HepG2 (cell line): ENCODE measurements at regions not wholly inside any gene's neighbourhood (a gene's known extent, or its start where the extent isn't known, plus 50 kb on each side); places are given as distances from the start of the nearest gene placed in this dataset.

Experiments used
- CENPBD1 ChIP-seq: sonication (generic); formaldehyde crosslinking; IDR thresholded peaks from 2 replicates; pipeline ENCODE4 v1.8.0; 2022; ENCODE audit warnings: missing genetic modification reagents, low read depth, mild to moderate bottlenecking, borderline replicate concordance
- EZH2 ChIP-seq: conservative IDR thresholded peaks from 2 replicates; pipeline ENCODE4 v1.6.1; 2012; ENCODE audit warnings: mild to moderate bottlenecking, low read depth, low read length, moderate library complexity
- HNRNPUL1 ChIP-seq: fragments of 200-400 bp; formaldehyde crosslinking; IDR thresholded peaks from 2 replicates; pipeline ENCODE4 v1.6.1; 2017; ENCODE audit warnings: low read depth, mild to moderate bottlenecking, low read length, moderate library complexity
- KIAA2018 ChIP-seq: sonication (generic); formaldehyde crosslinking; IDR thresholded peaks from 2 replicates; pipeline ENCODE4 v1.5.0; 2020; ENCODE audit warnings: mild to moderate bottlenecking, missing genetic modification reagents, borderline replicate concordance
- MAX ChIP-seq: IDR thresholded peaks from 2 replicates; pipeline ENCODE4 v1.6.1; 2012; ENCODE audit warnings: inconsistent platforms
- PAXIP1 ChIP-seq: sonication (generic); formaldehyde crosslinking; conservative IDR thresholded peaks from 2 replicates; pipeline ENCODE4 v1.4.0; 2020; ENCODE audit warnings: mild to moderate bottlenecking, missing genetic modification reagents, moderate library complexity
- PHB2 ChIP-seq: fragments of 450-650 bp; IDR thresholded peaks from 2 replicates; pipeline ENCODE4 v1.6.1; 2018; ENCODE audit not compliant: partially characterized antibody
- THAP9 ChIP-seq: sonication (generic); formaldehyde crosslinking; IDR thresholded peaks from 2 replicates; pipeline ENCODE4; 2020; ENCODE audit warnings: missing genetic modification reagents, mild to moderate bottlenecking, borderline replicate concordance
- ZNF451 ChIP-seq: sonication (generic); formaldehyde crosslinking; IDR thresholded peaks from 2 replicates; pipeline ENCODE4 v1.5.0; 2020; ENCODE audit warnings: mild to moderate bottlenecking, missing genetic modification reagents
- ZNF768 ChIP-seq: sonication (generic); formaldehyde crosslinking; IDR thresholded peaks from 2 replicates; pipeline ENCODE4 v1.4.0; 2020; ENCODE audit warnings: missing genetic modification reagents

- no peak for TF ChIP-seq PAXIP1 (CRISPR knock-in tag)
- no peak for TF ChIP-seq KIAA2018
- peak; percentile 65; the same call in 1 of the 2 replicates for TF ChIP-seq ZNF451 (CRISPR knock-in tag)
- TF ChIP-seq CENPBD1 (CRISPR knock-in tag) = no peak
- no peak for TF ChIP-seq PHB2
- TF ChIP-seq EZH2 = no peak
- 0 out of 2 replicates have a peak, but pooled peaks have one; percentile 14 for TF ChIP-seq MAX
- no peak for TF ChIP-seq HNRNPUL1
- TF ChIP-seq THAP9 (CRISPR knock-in tag) = no peak; the same call in 1 of the 2 replicates
- TF ChIP-seq ZNF768 (CRISPR knock-in tag) = peak; percentile 64; the same call in 1 of the 2 replicates
Observed at GRCh38 chr20:50331469-50332363, 141.1 kb downstream of the CEBPB start (continued).
